ENCODE measurements at regions not wholly inside any gene's neighbourhood (a gene's known extent, or its start where the extent isn't known, plus 50 kb on each side); places are given as distances from the start of the nearest gene placed in this dataset.

DNA sequence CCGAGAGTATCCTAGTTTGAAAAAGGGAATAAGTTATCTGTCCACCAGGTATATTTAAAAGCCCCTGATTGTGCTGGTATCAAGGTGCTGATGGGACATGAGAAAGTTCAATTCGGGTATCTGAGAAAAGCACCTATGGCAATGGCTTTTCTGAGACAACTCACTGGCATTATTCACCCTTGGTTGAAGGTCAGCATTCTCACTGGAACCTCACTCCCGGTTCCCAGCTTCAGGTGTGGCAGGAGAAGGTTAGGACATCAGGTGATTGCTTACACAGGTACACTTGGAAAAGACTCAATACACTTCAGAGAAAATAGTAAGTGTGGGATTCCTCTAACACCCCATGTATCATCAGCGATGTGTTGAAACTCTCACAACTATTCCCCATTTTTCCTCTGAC, 643.1 kb downstream of the INHBA start:
- no peak for DNase-seq

DNA sequence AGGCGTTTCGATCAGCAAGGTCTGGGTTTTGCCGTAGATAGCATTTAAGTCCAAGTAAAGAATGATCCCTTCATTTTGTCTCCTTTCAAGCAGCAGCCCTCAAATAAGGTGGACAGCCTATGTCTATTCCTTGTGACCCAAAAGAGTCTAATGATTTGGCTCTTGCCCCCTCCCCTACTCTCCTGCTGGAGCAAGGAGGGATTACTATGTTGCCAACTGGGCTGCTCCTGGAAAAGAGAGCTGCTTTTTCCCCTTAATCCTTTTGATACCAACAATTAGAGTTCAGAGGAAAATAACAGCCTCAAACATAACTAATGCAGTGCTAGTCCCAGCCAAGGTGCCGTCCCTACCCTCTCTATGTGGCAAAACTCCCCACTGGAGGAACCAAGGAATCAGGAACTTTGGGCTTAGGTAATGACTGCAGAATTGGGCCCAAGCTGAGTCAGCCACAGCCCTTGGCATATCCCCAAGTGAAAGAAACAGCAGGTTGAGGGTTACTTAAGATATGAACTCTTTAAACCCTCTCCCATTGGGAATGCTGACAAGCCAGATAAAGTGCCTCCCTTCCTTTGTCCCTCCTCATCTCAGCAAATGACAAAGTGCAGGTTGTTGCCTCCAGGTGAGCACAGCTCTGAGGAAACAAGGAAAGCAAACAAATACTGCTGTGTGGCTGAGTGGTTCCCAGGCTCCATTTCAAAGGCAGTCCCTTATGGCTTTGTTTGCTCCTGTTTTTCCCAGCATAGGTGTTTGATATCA, 643.7 kb downstream of the INHBA start:
- DNase-seq: no peak

GRCh38 chr7:41054960-41055661, 647.8 kb downstream of the INHBA start:
- no peak for DNase-seq

- DNase-seq: no peak
Observed at GRCh38 chr7:41053820-41054219, 649.1 kb downstream of the INHBA start.

DNA sequence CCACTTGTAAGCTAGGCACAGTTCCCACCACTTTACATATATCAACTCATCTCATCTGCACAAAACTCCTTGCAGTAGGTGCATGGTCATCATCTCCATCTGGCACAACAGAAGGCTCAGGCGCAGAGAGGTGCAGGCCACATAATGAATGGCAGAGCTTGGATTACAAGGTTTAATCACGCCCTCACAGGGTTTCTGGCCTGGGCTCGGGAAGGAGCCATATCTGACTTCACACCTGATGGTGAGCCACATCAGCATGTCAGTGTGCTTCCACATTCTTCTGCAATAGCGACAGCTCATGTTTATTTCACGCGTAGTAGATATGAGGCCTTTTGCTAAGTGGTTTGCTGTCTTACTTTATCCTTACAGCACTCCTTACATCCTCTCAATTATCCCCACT, 650.2 kb downstream of the INHBA start:
- DNase-seq: no peak

GRCh38 chr7:41052201-41052600, 650.7 kb downstream of the INHBA start:
- no peak for DNase-seq

DNA sequence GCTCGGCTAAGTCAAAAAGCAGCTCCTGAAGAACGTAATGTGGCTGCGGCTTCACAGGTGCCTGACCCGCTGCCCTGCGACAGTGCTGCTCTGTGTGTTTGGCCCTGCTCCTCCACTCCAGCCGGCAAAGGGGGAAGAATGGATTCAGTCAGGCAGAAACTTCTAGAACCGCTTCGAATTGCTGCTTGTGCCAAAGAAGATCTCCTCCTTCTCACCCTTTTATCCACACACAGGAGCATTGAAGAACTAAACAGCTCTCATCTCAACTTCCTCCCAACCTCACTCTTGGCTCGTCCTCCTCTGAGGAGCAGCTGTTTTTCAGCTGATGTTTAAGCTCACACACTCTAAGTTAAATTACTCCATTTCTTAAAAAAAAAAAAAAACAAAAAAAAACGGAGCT, 651.4 kb downstream of the INHBA start:
- DNase-seq: no peak

- no peak for DNase-seq
Observed at GRCh38 chr7:41051062-41051461, 651.8 kb downstream of the INHBA start.

DNA sequence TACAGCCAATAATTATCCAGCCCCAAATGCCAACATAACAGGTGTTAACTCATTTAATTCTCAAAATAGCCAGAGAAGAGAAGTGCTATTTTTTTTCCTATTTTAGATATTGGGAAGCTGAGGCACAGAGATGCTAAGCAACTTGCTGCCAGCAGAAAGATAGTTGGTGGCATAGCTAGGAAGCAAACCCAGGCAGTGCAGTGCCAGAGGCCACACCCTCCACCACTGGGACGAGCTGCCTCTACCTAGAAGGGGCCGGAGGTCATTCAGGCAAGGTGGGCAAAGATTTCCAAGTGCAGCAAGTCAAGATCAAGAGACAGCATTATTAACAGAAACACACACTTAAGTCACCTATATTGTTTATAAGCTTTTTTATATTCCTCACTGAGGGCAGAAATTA, 654.1 kb downstream of the INHBA start:
- DNase-seq: no peak

GRCh38 chr7:41047789-41048191, 655.1 kb downstream of the INHBA start:
- no peak for DNase-seq

- no peak for DNase-seq
Observed at GRCh38 chr7:41047211-41047610, 655.7 kb downstream of the INHBA start.

- DNase-seq: no peak
Observed at GRCh38 chr7:41046776-41047175, 656.1 kb downstream of the INHBA start.

- DNase-seq: no peak
Observed at GRCh38 chr7:41046221-41046761, 656.6 kb downstream of the INHBA start.

DNA sequence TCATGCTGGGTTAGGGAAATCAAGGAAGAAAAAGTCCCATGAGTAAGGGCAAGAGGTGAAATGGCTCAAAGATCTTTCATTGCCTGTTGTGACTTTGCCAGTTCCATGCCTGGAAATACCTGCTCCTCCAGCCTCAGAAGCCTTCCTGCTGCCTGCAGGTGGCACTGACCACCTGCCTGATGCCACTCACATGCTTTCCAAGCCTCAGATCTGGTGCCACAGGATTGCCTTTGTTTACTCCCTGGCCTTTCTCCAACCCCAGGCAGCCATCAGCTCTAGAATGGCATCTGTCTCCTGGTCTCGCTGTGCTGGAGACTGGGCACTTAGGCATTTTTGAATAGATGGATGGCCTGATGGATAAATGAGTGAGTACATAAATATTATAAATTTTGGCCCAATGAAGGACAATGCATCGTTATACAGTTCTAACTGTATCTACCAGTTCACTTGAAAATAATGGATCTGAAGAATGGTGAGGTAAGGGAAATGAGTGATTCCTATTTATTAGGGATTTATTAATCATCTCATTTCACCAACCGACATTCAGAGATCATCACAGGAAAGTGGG, 657.2 kb downstream of the INHBA start:
- DNase-seq: no peak

DNA sequence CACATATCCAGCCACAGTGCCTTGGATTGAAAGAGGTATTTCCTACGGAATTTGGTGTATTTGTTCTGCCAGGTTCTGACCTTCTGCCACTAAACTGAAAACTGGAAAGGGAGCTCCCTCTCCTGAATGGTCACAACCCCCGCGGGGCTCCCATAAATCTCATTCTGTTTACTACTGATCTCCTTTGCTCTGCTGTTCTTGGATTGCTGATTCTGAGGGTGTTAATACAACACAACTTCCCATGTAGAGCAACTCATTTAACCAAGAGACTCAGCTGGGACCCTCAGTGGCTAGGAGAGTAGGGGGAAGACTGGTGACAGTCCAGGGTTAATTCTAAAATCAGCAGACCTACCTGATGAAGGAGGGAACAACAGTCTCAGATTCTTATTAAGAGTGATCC, 662.9 kb downstream of the INHBA start:
- no peak for DNase-seq

- no peak for DNase-seq
Observed at GRCh38 chr7:41039386-41039953, 663.4 kb downstream of the INHBA start.

- no peak for DNase-seq
Observed at GRCh38 chr7:41038211-41038610, 664.7 kb downstream of the INHBA start.

GRCh38 chr7:41037691-41038090, 665.2 kb downstream of the INHBA start:
- DNase-seq: no peak

GRCh38 chr7:41035794-41036193, 667.1 kb downstream of the INHBA start:
- no peak for DNase-seq

DNA sequence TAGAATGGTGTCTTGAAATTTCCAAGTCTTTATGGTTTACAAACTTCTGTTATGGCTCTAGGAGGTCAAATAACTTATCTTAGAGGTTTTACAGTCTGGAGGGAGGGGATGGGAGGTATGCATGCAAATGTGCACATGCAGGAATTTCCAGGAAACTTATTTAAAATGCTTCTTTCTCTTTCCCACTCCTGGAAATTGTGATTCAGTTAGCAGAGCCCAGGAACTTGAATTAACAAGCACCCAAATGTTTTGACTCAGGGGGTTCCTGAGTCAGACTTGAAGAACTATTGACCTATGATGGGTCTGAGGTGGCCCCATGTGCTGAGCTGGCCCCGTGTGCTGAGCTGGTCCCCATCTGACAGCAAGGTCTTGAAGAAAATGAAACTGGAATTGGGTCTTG, 669.4 kb downstream of the INHBA start:
- no peak for DNase-seq

GRCh38 chr7:41030673-41031072, 672.2 kb downstream of the INHBA start:
- DNase-seq: no peak

GRCh38 chr7:41029072-41029499, 673.8 kb downstream of the INHBA start:
- DNase-seq: no peak

GRCh38 chr7:41028580-41028979, 674.3 kb downstream of the INHBA start:
- no peak for DNase-seq
